KBM-7 (cell line): ENCODE measurements at regions not wholly inside any gene's neighbourhood (a gene's known extent, or its start where the extent isn't known, plus 50 kb on each side); places are given as distances from the start of the nearest gene placed in this dataset.

Experiments
- DNase-seq: peaks from one replicate; pipeline ENCODE4 v3.0.0-alpha.2; 2015
- in situ Hi-C: fragments of 300-500 bp; cut with MboI; formaldehyde crosslinking; loops from 2 replicates; pipeline ENCODE4 v1.14.3; 2020; ENCODE audit warnings: low sequenced_read_pairs, low pct_unique_long_range_greater_than_20kb, mixed read lengths

- in situ Hi-C loops, result no loop called here
- DNase-seq, result no peak
Measured at GRCh38 chr2:144595686-144596072, 75.8 kb upstream of the ZEB2 start.

DNA sequence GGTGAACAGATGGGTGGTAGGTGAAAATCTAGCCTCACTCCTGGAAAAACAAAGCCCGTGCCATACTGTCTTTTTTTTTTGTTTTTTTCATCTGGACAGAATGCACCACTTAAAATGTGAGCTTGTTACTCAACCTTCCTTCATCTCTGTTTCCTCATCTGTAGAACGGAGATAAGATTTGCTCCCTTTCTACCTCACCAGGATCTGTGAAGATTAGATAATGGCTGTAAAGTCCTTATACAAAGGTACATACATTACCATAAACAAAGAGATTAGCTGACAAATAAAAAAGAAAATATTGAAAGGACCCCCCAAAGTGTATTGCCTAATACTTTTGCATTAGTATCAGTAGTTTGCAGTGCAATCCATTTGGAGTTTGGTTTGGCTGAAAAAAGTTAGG lies 75.4 kb upstream of the ZEB2 start:
- peak; percentile 68 for DNase-seq
- in situ Hi-C loops, result no loop called here

DNA sequence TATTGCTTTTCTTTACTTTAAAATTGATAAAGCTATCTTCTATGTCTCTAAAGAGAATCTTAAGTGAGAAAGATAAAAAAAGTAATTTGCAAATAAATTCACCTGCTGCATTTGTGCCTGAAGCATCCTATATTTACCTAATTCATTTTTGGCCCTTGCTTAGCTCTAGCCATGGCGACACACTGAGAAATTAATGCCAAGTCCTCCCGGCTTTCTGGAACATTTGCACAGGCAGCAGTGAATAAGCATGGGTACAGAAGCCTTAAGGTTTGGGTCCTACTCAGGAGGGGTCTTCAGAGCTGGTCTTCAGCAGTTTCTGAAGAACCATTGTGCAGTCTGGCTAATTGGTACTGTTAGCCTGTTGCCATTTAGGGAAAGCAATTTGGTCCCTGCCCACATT lies 73.9 kb upstream of the ZEB2 start:
- in situ Hi-C loops, result no loop called here

DNA sequence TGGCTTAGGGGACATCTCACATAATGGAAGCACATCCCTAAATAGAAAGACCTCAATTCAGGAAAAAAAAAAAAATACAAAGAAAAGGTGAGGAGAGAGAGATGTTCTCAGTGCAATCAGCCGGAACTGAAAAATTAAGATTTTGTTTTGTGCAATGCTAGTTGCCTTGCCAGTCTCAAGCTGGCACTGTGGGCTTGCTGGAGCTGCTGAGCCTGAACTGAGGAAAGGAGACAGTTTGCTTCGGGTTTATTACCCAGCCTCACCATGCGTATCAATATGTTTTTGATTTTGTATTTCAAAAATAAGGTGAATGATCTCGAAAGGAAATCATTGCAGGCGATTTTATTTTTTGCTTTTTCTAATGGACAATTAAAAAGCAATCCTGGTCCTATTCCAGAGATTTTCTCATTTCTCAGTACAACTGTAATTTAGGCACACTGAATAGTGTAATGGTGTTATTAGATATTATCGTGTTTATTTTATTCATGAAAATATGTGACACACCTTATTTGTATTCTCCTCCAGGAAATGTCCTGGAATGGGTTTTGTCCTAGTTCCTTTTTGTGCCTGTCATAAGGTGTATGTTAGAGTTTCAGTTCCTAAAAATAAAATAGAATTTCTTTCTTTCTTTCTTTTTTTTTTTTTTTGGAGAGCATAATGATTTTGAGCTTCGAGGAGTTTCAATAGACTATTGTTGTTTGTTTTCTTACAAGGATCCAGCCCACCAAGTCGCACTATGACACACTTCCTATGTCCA lies 72.8 kb upstream of the ZEB2 start:
- in situ Hi-C loops, result no loop called here
- no peak for DNase-seq

More for the DNA sequence above, 73.9 kb upstream of the ZEB2 start:
- no peak for DNase-seq

GRCh38 chr2:144587306-144587705 lies 67.4 kb upstream of the ZEB2 start:
- DNase-seq, result no peak
- in situ Hi-C loops, result no loop called here

DNA sequence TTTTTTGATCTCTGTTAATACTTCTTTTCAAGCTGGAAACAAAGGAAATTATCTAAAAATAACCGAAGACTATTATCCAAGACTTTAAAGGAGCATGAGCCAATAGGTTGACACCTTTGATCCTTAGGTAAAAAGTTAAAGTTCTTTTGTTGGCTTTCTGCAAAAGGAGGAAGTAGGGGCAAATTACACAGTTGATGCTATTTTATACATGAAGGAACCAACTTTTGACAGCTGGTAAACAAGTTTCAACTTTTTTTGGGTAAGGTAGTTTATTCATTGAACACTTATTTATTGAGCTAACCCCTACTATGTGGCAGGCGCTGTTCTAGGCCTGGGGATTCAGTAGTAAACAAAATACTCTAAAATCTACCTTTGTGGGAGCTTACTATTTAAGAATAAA lies 66.6 kb upstream of the ZEB2 start:
- DNase-seq, result peak; percentile 44
- in situ Hi-C loops, result no loop called here

GRCh38 chr2:144583741-144584453 lies 64.0 kb upstream of the ZEB2 start:
- no peak for DNase-seq
- in situ Hi-C loops, result no loop called here

- in situ Hi-C loops, result no loop called here
- DNase-seq, result no peak
Measured at GRCh38 chr2:144583381-144583729, 63.4 kb upstream of the ZEB2 start.

- in situ Hi-C loops, result no loop called here
- DNase-seq, result peak; percentile 95
Measured at GRCh38 chr2:144582651-144583380, 62.9 kb upstream of the ZEB2 start.

GRCh38 chr2:144580521-144581161 lies 60.7 kb upstream of the ZEB2 start:
- DNase-seq, result peak; percentile 82
- in situ Hi-C loops, result no loop called here

- DNase-seq, result no peak
- in situ Hi-C loops, result no loop called here
Measured at GRCh38 chr2:144579556-144579955, 59.6 kb upstream of the ZEB2 start.

GRCh38 chr2:144578099-144578498 lies 58.2 kb upstream of the ZEB2 start:
- in situ Hi-C loops, result no loop called here
- no peak for DNase-seq

- DNase-seq, result no peak
- in situ Hi-C loops, result no loop called here
Measured at GRCh38 chr2:144572977-144573376, 53.1 kb upstream of the ZEB2 start.

- DNase-seq, result no peak
- in situ Hi-C loops, result no loop called here
Measured at GRCh38 chr2:144571770-144572169, 51.9 kb upstream of the ZEB2 start.

DNA sequence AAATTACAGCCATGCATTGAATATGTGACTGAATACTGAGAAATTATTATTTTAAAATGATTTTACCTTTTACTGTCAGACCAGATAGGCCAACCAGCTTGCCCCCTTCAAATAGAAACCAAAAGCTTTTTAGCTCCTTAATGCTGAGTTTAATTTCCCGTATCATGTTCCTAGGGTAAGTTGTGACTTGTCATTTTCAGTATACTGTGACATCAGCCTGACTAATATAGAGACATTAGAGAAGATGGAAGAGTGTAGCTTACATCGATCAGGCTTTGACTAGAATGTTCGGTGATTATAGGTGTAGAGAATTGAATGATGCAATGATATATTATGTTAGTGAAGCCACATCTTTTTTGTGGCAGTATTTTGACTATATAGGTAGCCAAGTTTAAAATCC lies 50.6 kb upstream of the ZEB2 start:
- in situ Hi-C loops, result no loop called here

More for the DNA sequence above, 50.6 kb upstream of the ZEB2 start:
- DNase-seq, result no peak
